Sigmoid colon (tissue), 4 donors: ENCODE measurements at regions not wholly inside any gene's neighbourhood (a gene's known extent, or its start where the extent isn't known, plus 50 kb on each side); places are given as distances from the start of the nearest gene placed in this dataset.

Source experiments
- CTCF ChIP-seq, 4 experiments: fragments of 450-650 bp in 3 of 4; fragments of 200-600 bp in 1 of 4; IDR thresholded peaks; one replicate each; pipeline ENCODE4 v1.5.1; 2016 to 2019; ENCODE audit warnings: antibody characterized with exemption in 4 of 4, mild to moderate bottlenecking in 3 of 4, moderate library complexity in 2 of 4
- POLR2A ChIP-seq, 2 donors: fragments of 450-650 bp; IDR thresholded peaks; one replicate each; pipeline ENCODE4 v1.6.1; 2016; ENCODE audit warnings: antibody characterized with exemption in 2 of 2, mild to moderate bottlenecking in 2 of 2, moderate library complexity in 2 of 2
- POLR2AphosphoS5 ChIP-seq, 4 donors: sonication (generic); formaldehyde crosslinking; IDR thresholded peaks; one replicate each; pipeline ENCODE4 v1.6.1; 2017; ENCODE audit warnings: antibody characterized with exemption in 4 of 4

GRCh38 chr6:12656906-12657305, 59.7 kb upstream of the PHACTR1 start:
- TF ChIP-seq CTCF (IDR thresholded peaks at IDR 0.05) = no peak
- no peak for TF ChIP-seq POLR2A (IDR thresholded peaks at IDR 0.05)
- TF ChIP-seq POLR2AphosphoS5 (IDR thresholded peaks at IDR 0.05) = no peak
